Mesothelial cell of epicardium (in vitro differentiated cells): ENCODE measurements at regions not wholly inside any gene's neighbourhood (a gene's known extent, or its start where the extent isn't known, plus 50 kb on each side); places are given as distances from the start of the nearest gene placed in this dataset.

ENCODE experiments used
- DNase-seq, 2 experiments: peaks; one replicate each; pipeline ENCODE4 v3.0.0; 2021; ENCODE audit warnings: low spot score in 2 of 2; ENCODE audit not compliant: unreplicated experiment in 2 of 2
- H3K27ac Mint-ChIP-seq: 2 replicates; pipeline ENCODE4 v1.8.0; 2021; ENCODE audit warnings: mixed read lengths
- H3K27me3 Mint-ChIP-seq: 2 replicates; pipeline ENCODE4 v1.8.0; 2021; ENCODE audit warnings: low read depth, mixed read lengths
- H3K36me3 Mint-ChIP-seq: 2 replicates; pipeline ENCODE4 v1.8.0; 2021; ENCODE audit warnings: mixed read lengths
- H3K4me1 Mint-ChIP-seq: 2 replicates; pipeline ENCODE4 v1.8.0; 2021; ENCODE audit warnings: mixed read lengths
- H3K4me3 Mint-ChIP-seq: 2 replicates; pipeline ENCODE4 v1.8.0; 2021; ENCODE audit warnings: mild to moderate bottlenecking, moderate library complexity, mixed read lengths
- H3K9me3 Mint-ChIP-seq: 2 replicates; pipeline ENCODE4 v1.8.0; 2021; ENCODE audit warnings: mixed read lengths
- TF ChIP-seq, protein P1 (sequence below): fragments of 200-600 bp; sonication (generic); IDR thresholded peaks from one replicate; pipeline ENCODE4 v1.5.0; 2021; ENCODE audit warnings: antibody characterized with exemption; ENCODE audit not compliant: unreplicated experiment

DNA sequence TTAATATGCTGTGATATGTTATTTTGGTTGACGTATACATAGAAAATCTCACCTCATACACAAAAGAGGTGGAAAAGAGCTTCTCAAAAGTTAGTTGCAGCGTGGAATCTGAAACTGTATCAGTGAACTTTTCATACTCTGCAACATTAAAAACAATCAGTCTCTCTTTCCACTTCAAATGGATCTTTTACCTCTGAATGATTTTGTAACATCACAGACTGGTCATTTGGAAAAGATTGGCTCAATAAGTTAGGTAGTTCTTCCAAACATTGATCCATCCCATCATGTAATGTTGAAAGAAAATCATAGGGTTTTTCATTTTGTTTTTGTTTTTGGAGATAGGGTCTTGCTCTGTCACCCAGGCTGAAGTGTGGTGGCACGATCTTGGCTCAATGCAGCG, 131.1 kb downstream of the AHR start:
- Mint-ChIP-seq H3K4me3 (no peak overlapping the region), H3K4me1 (no peaks in the 10 kb centered on the region), H3K27me3 (no peaks in the 10 kb centered on the region), H3K27ac (no peak overlapping the region), H3K36me3 (peaks cover 14% of the 10 kb centered on the region), H3K9me3 (peaks cover 33% of the 10 kb centered on the region)
- TF ChIP-seq, protein P1, sequence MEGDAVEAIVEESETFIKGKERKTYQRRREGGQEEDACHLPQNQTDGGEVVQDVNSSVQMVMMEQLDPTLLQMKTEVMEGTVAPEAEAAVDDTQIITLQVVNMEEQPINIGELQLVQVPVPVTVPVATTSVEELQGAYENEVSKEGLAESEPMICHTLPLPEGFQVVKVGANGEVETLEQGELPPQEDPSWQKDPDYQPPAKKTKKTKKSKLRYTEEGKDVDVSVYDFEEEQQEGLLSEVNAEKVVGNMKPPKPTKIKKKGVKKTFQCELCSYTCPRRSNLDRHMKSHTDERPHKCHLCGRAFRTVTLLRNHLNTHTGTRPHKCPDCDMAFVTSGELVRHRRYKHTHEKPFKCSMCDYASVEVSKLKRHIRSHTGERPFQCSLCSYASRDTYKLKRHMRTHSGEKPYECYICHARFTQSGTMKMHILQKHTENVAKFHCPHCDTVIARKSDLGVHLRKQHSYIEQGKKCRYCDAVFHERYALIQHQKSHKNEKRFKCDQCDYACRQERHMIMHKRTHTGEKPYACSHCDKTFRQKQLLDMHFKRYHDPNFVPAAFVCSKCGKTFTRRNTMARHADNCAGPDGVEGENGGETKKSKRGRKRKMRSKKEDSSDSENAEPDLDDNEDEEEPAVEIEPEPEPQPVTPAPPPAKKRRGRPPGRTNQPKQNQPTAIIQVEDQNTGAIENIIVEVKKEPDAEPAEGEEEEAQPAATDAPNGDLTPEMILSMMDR, result no peak
- no peak for DNase-seq

DNA sequence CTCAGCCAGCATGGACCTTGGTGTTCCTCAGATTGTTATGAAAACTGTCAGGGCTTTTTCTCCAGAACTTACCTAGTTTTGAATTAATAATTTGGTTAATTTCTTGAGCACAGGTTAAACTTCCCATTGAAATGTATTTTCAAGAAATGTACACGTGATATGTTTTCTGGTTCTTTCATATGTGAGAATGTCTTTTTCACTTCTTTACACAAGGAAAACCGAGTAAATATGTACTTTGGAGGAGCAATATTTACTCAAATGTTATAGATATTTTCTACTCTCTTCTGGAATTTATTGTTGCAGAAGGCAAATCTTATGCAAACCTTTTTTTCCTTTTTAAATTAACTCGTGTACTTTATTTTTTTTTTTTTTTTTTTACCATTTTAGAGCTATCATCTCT, 134.3 kb downstream of the AHR start:
- H3K27me3 Mint-ChIP-seq, result no peaks in the 10 kb centered on the region
- H3K27ac Mint-ChIP-seq, result no peak overlapping the region
- H3K36me3 Mint-ChIP-seq, result peaks cover 9% of the 10 kb centered on the region
- H3K4me3 Mint-ChIP-seq, result no peak overlapping the region
- H3K9me3 Mint-ChIP-seq, result peaks cover 16% of the 10 kb centered on the region
- H3K4me1 Mint-ChIP-seq, result peaks cover 16% of the 10 kb centered on the region
- TF ChIP-seq, protein P1, result no peak
- no peak for DNase-seq

DNA sequence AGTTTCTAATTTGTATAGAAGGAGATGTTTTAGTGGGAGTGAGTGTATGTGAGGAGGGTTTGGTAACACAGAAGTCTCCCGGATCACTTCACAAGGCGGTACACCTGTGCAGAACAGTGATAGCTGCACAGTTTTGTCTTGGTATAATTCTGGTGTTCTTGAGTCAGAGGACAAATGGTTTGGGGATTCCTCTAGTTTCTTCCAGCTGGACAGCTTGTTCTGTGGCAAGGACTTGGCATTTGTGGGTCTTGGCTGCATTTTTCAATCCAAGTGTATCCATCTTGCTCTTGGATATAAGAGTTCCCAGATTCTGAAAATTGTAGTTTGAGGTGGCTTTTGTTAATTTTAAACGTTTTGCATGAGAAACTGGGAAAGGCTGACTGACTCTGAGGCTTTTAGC, 135.7 kb downstream of the AHR start:
- H3K4me3 Mint-ChIP-seq, result no peak overlapping the region
- peaks cover 20% of the 10 kb centered on the region for H3K4me1 Mint-ChIP-seq
- no peaks in the 10 kb centered on the region for H3K27me3 Mint-ChIP-seq
- H3K36me3 Mint-ChIP-seq, result peaks cover 1% of the 10 kb centered on the region
- DNase-seq, result no peak
- TF ChIP-seq, protein P1, result no peak
- H3K27ac Mint-ChIP-seq, result no peak overlapping the region
- H3K9me3 Mint-ChIP-seq, result peaks cover 7% of the 10 kb centered on the region

DNA sequence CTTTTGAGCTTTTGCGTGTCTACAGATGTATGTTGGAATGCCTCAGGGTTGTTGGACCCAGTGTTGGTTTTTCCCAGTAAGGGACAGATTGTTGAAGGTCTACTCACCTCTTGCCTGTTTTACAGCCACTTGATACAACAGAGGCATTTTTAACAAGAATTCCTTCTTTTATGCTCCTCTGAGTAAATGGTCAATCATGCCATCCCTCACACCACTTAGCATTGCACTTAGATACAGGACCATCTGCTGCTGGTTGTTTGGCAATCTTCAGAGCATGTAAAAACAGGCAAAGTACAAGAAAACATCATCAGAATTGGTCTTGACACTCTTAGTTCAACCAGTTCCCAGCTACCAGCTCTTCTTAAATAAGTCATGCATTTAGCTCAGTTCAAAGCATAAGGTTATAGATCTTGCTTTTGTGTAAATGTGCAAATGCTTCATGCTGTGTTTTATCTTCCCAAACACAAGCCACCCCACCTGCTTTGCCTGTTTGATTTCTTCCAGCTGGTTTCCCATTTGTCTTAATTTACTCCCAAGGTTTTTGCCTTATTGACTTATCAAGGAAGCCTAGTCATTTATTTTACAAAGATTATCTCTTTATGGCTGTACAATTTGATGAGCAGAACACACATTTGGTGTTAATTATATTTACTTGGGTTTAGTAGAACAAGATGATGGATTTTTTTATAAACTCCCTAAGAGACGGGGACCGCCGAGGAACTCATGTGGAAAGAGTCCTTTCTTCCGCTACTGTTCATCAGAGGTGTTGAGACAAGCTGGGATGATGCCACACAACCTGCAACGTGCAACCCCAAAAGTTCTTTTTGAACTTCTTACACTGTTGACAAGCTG, 136.6 kb downstream of the AHR start:
- TF ChIP-seq, protein P1, result no peak
- H3K27me3 Mint-ChIP-seq, result no peaks in the 10 kb centered on the region
- no peak overlapping the region for H3K4me3 Mint-ChIP-seq
- H3K27ac Mint-ChIP-seq, result no peak overlapping the region
- H3K36me3 Mint-ChIP-seq, result no peaks in the 10 kb centered on the region
- no peaks in the 10 kb centered on the region for H3K9me3 Mint-ChIP-seq
- H3K4me1 Mint-ChIP-seq, result peaks cover 20% of the 10 kb centered on the region
- no peak for DNase-seq

DNA sequence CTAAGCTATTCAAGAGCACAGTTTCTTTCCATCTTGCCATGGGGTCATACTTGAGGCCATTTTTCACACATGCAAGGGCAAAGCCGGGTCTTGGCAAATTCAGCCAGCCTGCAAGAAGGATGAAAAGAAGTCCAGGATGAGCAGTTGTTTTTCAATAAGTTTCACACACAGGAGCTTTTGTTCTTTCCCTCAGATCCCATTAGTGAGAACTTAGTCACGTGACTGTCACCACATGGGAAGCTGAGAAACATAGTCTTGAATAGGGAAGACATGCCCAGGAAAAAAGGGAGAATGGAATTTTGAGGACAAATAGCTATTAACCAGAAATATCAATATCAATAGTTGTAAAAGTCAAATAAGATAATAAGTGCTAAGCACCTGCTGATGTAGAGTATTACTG, 137.7 kb downstream of the AHR start:
- TF ChIP-seq, protein P1, result no peak
- Mint-ChIP-seq H3K4me1 (peaks cover 20% of the 10 kb centered on the region), H3K27me3 (no peaks in the 10 kb centered on the region), H3K4me3 (no peak overlapping the region), H3K36me3 (peaks cover 4% of the 10 kb centered on the region), H3K9me3 (peaks cover 7% of the 10 kb centered on the region), H3K27ac (no peak overlapping the region)
- no peak for DNase-seq
